ENCODE measurements at regions not wholly inside any gene's neighbourhood (a gene's known extent, or its start where the extent isn't known, plus 50 kb on each side); places are given as distances from the start of the nearest gene placed in this dataset.

- TF ChIP-seq, protein P1, sequence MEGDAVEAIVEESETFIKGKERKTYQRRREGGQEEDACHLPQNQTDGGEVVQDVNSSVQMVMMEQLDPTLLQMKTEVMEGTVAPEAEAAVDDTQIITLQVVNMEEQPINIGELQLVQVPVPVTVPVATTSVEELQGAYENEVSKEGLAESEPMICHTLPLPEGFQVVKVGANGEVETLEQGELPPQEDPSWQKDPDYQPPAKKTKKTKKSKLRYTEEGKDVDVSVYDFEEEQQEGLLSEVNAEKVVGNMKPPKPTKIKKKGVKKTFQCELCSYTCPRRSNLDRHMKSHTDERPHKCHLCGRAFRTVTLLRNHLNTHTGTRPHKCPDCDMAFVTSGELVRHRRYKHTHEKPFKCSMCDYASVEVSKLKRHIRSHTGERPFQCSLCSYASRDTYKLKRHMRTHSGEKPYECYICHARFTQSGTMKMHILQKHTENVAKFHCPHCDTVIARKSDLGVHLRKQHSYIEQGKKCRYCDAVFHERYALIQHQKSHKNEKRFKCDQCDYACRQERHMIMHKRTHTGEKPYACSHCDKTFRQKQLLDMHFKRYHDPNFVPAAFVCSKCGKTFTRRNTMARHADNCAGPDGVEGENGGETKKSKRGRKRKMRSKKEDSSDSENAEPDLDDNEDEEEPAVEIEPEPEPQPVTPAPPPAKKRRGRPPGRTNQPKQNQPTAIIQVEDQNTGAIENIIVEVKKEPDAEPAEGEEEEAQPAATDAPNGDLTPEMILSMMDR (IDR thresholded peaks at IDR 0.05), result peak; percentile 29
- TF ChIP-seq ZFX (IDR thresholded peaks at IDR 0.05; ENCODE audit: borderline replicate concordance), result no peak
Measured at GRCh38 chr1:244918421-244919319, 54.3 kb upstream of the HNRNPU start.
